HG03432 (cell line): ENCODE measurements at regions not wholly inside any gene's neighbourhood (a gene's known extent, or its start where the extent isn't known, plus 50 kb on each side); places are given as distances from the start of the nearest gene placed in this dataset.

Source experiments
- ATAC-seq: cut with Tn5 transposase; IDR thresholded peaks from one replicate; pipeline ENCODE4 v1.9.1; 2021; ENCODE audit warnings: mild to moderate bottlenecking, moderate library complexity; ENCODE audit not compliant: unreplicated experiment

GRCh38 chr4:17068891-17069290 lies 170.4 kb upstream of the LDB2 start:
- no peak for ATAC-seq

- ATAC-seq, result no peak
These were observed 169.9 kb upstream of the LDB2 start for GRCh38 chr4:17068392-17068791.

- no peak for ATAC-seq
These were observed 168.5 kb upstream of the LDB2 start for GRCh38 chr4:17066972-17067371.

- no peak for ATAC-seq
These were observed 167.8 kb upstream of the LDB2 start for GRCh38 chr4:17066236-17066635.

- ATAC-seq, result no peak
These were observed 167.4 kb upstream of the LDB2 start for GRCh38 chr4:17065821-17066220.

- ATAC-seq, result no peak
These were observed 166.5 kb upstream of the LDB2 start for GRCh38 chr4:17064959-17065358.

- no peak for ATAC-seq
These were observed 165.4 kb upstream of the LDB2 start for GRCh38 chr4:17063888-17064287.

- ATAC-seq, result no peak
These were observed 161.8 kb upstream of the LDB2 start for GRCh38 chr4:17060230-17060629.

- ATAC-seq, result no peak
These were observed 160.7 kb upstream of the LDB2 start for GRCh38 chr4:17058916-17059741.

- ATAC-seq, result no peak
These were observed 160.1 kb upstream of the LDB2 start for GRCh38 chr4:17058536-17058915.

GRCh38 chr4:17057035-17057434 lies 158.6 kb upstream of the LDB2 start:
- ATAC-seq, result no peak

GRCh38 chr4:17055788-17056187 lies 157.3 kb upstream of the LDB2 start:
- no peak for ATAC-seq

GRCh38 chr4:17045866-17046265 lies 147.4 kb upstream of the LDB2 start:
- ATAC-seq, result no peak

GRCh38 chr4:17038510-17039176 lies 140.2 kb upstream of the LDB2 start:
- ATAC-seq, result no peak

- ATAC-seq, result no peak
These were observed 135.3 kb upstream of the LDB2 start for GRCh38 chr4:17033768-17034181.

- ATAC-seq, result no peak
These were observed 134.8 kb upstream of the LDB2 start for GRCh38 chr4:17033025-17033767.

GRCh38 chr4:17030543-17030942 lies 132.1 kb upstream of the LDB2 start:
- ATAC-seq, result no peak

- ATAC-seq, result no peak
These were observed 131.5 kb upstream of the LDB2 start for GRCh38 chr4:17029964-17030363.

GRCh38 chr4:17029432-17029831 lies 131.0 kb upstream of the LDB2 start:
- no peak for ATAC-seq

- ATAC-seq, result no peak
These were observed 129.1 kb upstream of the LDB2 start for GRCh38 chr4:17027495-17027894.

- no peak for ATAC-seq
These were observed 126.0 kb upstream of the LDB2 start for GRCh38 chr4:17024425-17024824.

- no peak for ATAC-seq
These were observed 122.5 kb upstream of the LDB2 start for GRCh38 chr4:17020901-17021300.
